K562 (cell line): ENCODE measurements at regions not wholly inside any gene's neighbourhood (a gene's known extent, or its start where the extent isn't known, plus 50 kb on each side); places are given as distances from the start of the nearest gene placed in this dataset.

Source experiments
- ARHGAP35 ChIP-seq: fragments of 450-650 bp; IDR thresholded peaks from 2 replicates; pipeline ENCODE4 v1.6.1; 2018; ENCODE audit not compliant: partially characterized antibody
- ESRRA ChIP-seq: fragments of 450-650 bp; IDR thresholded peaks from 2 replicates; pipeline ENCODE4 v1.6.1; 2014; ENCODE audit warnings: low read depth, mild to moderate bottlenecking, moderate library complexity, borderline replicate concordance
- FOXA1 ChIP-seq: fragments of 450-650 bp; IDR thresholded peaks from 2 replicates; pipeline ENCODE4 v1.6.1; 2016; ENCODE audit warnings: mild to moderate bottlenecking, borderline replicate concordance
- RAD21 ChIP-seq, 2 experiments: fragments of 250-450 bp in 1 of 2; fragments of 450-650 bp in 1 of 2; sonication (Bioruptor Pico) in 1 of 2; formaldehyde crosslinking in 1 of 2; IDR thresholded peaks in 1 of 2; conservative IDR thresholded peaks in 1 of 2; 2 replicates each; pipeline versions ENCODE4 v1.4.0 to v1.8.0; 2020 to 2022; ENCODE audit warnings: mild to moderate bottlenecking in 2 of 2, moderate library complexity in 1 of 2
- ZNF274 ChIP-seq: IDR thresholded peaks from 2 replicates; pipeline ENCODE4 v1.6.1; 2011; ENCODE audit warnings: low read depth, mild to moderate bottlenecking, low read length, moderate library complexity, borderline replicate concordance

DNA sequence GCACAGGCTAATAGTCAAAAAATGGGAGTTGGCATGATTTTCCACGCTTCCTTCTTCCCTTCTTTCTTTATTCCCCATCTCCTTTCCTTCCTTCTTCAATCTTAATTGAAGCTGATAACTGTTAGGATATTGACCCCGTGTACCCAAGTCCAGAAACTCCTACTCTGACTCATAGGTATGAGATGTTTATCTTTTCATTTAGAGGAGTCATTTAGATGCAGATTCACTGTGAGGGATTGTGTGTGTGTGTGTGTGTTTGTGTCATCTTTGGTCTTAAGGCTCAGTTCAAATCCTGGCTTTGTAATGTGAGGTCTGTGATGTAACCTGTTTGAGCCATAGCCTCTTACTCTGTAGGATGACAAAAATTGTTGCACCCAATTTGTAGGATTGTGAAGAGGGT lies 332.0 kb upstream of the MAF start:
- TF ChIP-seq ARHGAP35 (no peak), RAD21 (CRISPR knock-in tag; conservative IDR thresholded peaks at IDR 0.05 in 1 of 2, IDR thresholded peaks at IDR 0.05 in 1 of 2) (no peak), ESRRA (no peak), FOXA1 (no peak), ZNF274 (no peak)
